Stimulated activated CD8-positive, alpha-beta memory T cell treated with anti-CD3 and anti-CD28 coated beads, Interleukin-12 subunit alpha, Interleukin-12 subunit beta, amount 100 ng/mL, for 4 hours (primary cell): ENCODE measurements at regions not wholly inside any gene's neighbourhood (a gene's known extent, or its start where the extent isn't known, plus 50 kb on each side); places are given as distances from the start of the nearest gene placed in this dataset.

Source experiments
- DNase-seq: peaks from one replicate; pipeline ENCODE4 v3.0.0-alpha.2; 2020; ENCODE audit warnings: low read depth

- no peak for DNase-seq
These were observed 160.4 kb upstream of the SYT6 start for GRCh38 chr1:114314098-114314497.

GRCh38 chr1:114310695-114311271, 157.1 kb upstream of the SYT6 start:
- DNase-seq = no peak

- no peak for DNase-seq
These were observed 149.2 kb upstream of the SYT6 start for GRCh38 chr1:114302821-114303220.

GRCh38 chr1:114299331-114299975, 145.8 kb upstream of the SYT6 start:
- no peak for DNase-seq

GRCh38 chr1:114298008-114298407, 144.3 kb upstream of the SYT6 start:
- no peak for DNase-seq

- no peak for DNase-seq
These were observed 142.7 kb upstream of the SYT6 start for GRCh38 chr1:114296413-114296812.

GRCh38 chr1:114295321-114295720, 141.7 kb upstream of the SYT6 start:
- DNase-seq = no peak

GRCh38 chr1:114292835-114293234, 139.2 kb upstream of the SYT6 start:
- DNase-seq = no peak

- no peak for DNase-seq
These were observed 138.5 kb upstream of the SYT6 start for GRCh38 chr1:114292194-114292593.

- DNase-seq = no peak
These were observed 137.1 kb upstream of the SYT6 start for GRCh38 chr1:114290776-114291175.

- DNase-seq = no peak
These were observed 136.7 kb upstream of the SYT6 start for GRCh38 chr1:114290341-114290740.

GRCh38 chr1:114289824-114290223, 136.2 kb upstream of the SYT6 start:
- no peak for DNase-seq

GRCh38 chr1:114289306-114289705, 135.6 kb upstream of the SYT6 start:
- no peak for DNase-seq

GRCh38 chr1:114286960-114287359, 133.3 kb upstream of the SYT6 start:
- no peak for DNase-seq

GRCh38 chr1:114286179-114286578, 132.5 kb upstream of the SYT6 start:
- DNase-seq = no peak

GRCh38 chr1:114282751-114283403, 129.2 kb upstream of the SYT6 start:
- DNase-seq = peak; percentile 54

- no peak for DNase-seq
These were observed 125.2 kb upstream of the SYT6 start for GRCh38 chr1:114278911-114279310.

- no peak for DNase-seq
These were observed 124.8 kb upstream of the SYT6 start for GRCh38 chr1:114278430-114278829.

GRCh38 chr1:114274621-114275317, 121.1 kb upstream of the SYT6 start:
- DNase-seq = no peak

GRCh38 chr1:114272593-114272992, 118.9 kb upstream of the SYT6 start:
- no peak for DNase-seq

GRCh38 chr1:114270718-114271117, 117.0 kb upstream of the SYT6 start:
- no peak for DNase-seq

GRCh38 chr1:114270282-114270681, 116.6 kb upstream of the SYT6 start:
- no peak for DNase-seq

- no peak for DNase-seq
These were observed 115.9 kb upstream of the SYT6 start for GRCh38 chr1:114269539-114269938.
